KMS-11 (cell line): ENCODE measurements at regions not wholly inside any gene's neighbourhood (a gene's known extent, or its start where the extent isn't known, plus 50 kb on each side); places are given as distances from the start of the nearest gene placed in this dataset.

Source experiments
- H2AFZ ChIP-seq: fragments of 200-600 bp; sonication (generic); 2 replicates; pipeline ENCODE4 v1.6.1; 2016; ENCODE audit warnings: antibody characterized with exemption, mixed run types, low read depth
- H3K27ac ChIP-seq: fragments of 200-600 bp; sonication (generic); 2 replicates; pipeline ENCODE4 v1.6.1; 2016; ENCODE audit warnings: mild to moderate bottlenecking, mixed run types
- H3K27me3 ChIP-seq: fragments of 200-600 bp; sonication (generic); 2 replicates; pipeline ENCODE4 v1.6.1; 2017; ENCODE audit warnings: mild to moderate bottlenecking, low read depth, mixed run types, moderate library complexity; ENCODE audit not compliant: insufficient read depth
- H3K36me3 ChIP-seq: fragments of 200-600 bp; sonication (generic); 2 replicates; pipeline ENCODE4 v1.6.1; 2017; ENCODE audit warnings: mild to moderate bottlenecking, mixed run types; ENCODE audit not compliant: insufficient read depth
- H3K4me1 ChIP-seq: fragments of 200-600 bp; sonication (generic); 2 replicates; pipeline ENCODE4 v1.6.1; 2016; ENCODE audit warnings: mild to moderate bottlenecking, low read depth, mixed run types; ENCODE audit not compliant: poor library complexity, severe bottlenecking
- H3K4me2 ChIP-seq: fragments of 200-600 bp; sonication (generic); 2 replicates; pipeline ENCODE4 v1.7.0; 2016; ENCODE audit warnings: mild to moderate bottlenecking, mixed run types
- H3K4me3 ChIP-seq: fragments of 200-600 bp; sonication (generic); IDR thresholded peaks from 2 replicates; pipeline ENCODE4 v1.6.1; 2017; ENCODE audit warnings: low read depth, low read length, mixed read lengths; ENCODE audit not compliant: insufficient read depth
- H3K79me2 ChIP-seq: fragments of 200-600 bp; sonication (generic); 2 replicates; pipeline ENCODE4 v1.6.1; 2016; ENCODE audit warnings: low read depth, mixed run types; ENCODE audit not compliant: insufficient read depth
- H3K9ac ChIP-seq: fragments of 200-600 bp; sonication (generic); 2 replicates; pipeline ENCODE4 v1.6.1; 2016; ENCODE audit warnings: mild to moderate bottlenecking, mixed run types
- H4K20me1 ChIP-seq: fragments of 200-600 bp; sonication (generic); 2 replicates; pipeline ENCODE4 v1.6.1; 2016; ENCODE audit warnings: mild to moderate bottlenecking, mixed run types; ENCODE audit not compliant: insufficient read depth
- CTCF ChIP-seq: fragments of 200-600 bp; sonication (generic); conservative IDR thresholded peaks from 2 replicates; pipeline ENCODE4 v1.6.1; 2017; ENCODE audit warnings: low read depth, mild to moderate bottlenecking, antibody characterized with exemption, low read length, moderate library complexity, mixed read lengths

- Histone ChIP-seq H3K27me3 (no peaks in the 10 kb centered on the region), H3K4me1 (peaks cover 34% of the 10 kb centered on the region)
These were observed 362.4 kb upstream of the ZNF32 start for GRCh38 chr10:44010873-44011602.

GRCh38 chr10:44009891-44010632, 361.4 kb upstream of the ZNF32 start:
- no peak overlapping the region for H3K4me3 ChIP-seq
- no peaks in the 10 kb centered on the region for H3K36me3 ChIP-seq
- H3K9ac ChIP-seq: peak overlapping the region; percentile 17; the same call in 1 of the 2 replicates
- no peaks in the 10 kb centered on the region for H3K79me2 ChIP-seq
- H4K20me1 ChIP-seq: no peaks in the 10 kb centered on the region
- TF ChIP-seq CTCF: no peak
- H3K4me1 ChIP-seq: peaks cover 34% of the 10 kb centered on the region
- H2AFZ ChIP-seq: no peak overlapping the region; the same call in 1 of the 2 replicates
- no peak overlapping the region for H3K4me2 ChIP-seq
- no peaks in the 10 kb centered on the region for H3K27me3 ChIP-seq
- peak overlapping the region; percentile 57; the same call in 1 of the 2 replicates for H3K27ac ChIP-seq

More at GRCh38 chr10:44010873-44011602, 362.4 kb upstream of the ZNF32 start:
- H3K27ac ChIP-seq: peak overlapping the region; percentile 57
- H3K4me3 ChIP-seq: no peak overlapping the region
- no peaks in the 10 kb centered on the region for H3K36me3 ChIP-seq
- H3K4me2 ChIP-seq: peak overlapping the region; percentile 33
- TF ChIP-seq CTCF: no peak
- no peaks in the 10 kb centered on the region for H4K20me1 ChIP-seq
- no peaks in the 10 kb centered on the region for H3K79me2 ChIP-seq
- peak overlapping the region; percentile 11; the same call in 1 of the 2 replicates for H2AFZ ChIP-seq
- H3K9ac ChIP-seq: peak overlapping the region; percentile 17; the same call in 1 of the 2 replicates

- H3K4me3 ChIP-seq: no peak overlapping the region
- H3K9ac ChIP-seq: no peak overlapping the region; the same call in 1 of the 2 replicates
- H3K36me3 ChIP-seq: no peaks in the 10 kb centered on the region
- H3K4me1 ChIP-seq: peaks cover 34% of the 10 kb centered on the region
- peak overlapping the region; percentile 39; the same call in 1 of the 2 replicates for H2AFZ ChIP-seq
- no peaks in the 10 kb centered on the region for H3K79me2 ChIP-seq
- peak overlapping the region; percentile 35 for H3K27ac ChIP-seq
- TF ChIP-seq CTCF: no peak
- no peaks in the 10 kb centered on the region for H4K20me1 ChIP-seq
- H3K4me2 ChIP-seq: 0 out of 2 replicates have a peak overlapping the region, but pooled peaks have one; percentile 18
- no peaks in the 10 kb centered on the region for H3K27me3 ChIP-seq
These were observed 360.4 kb upstream of the ZNF32 start for GRCh38 chr10:44008917-44009709.

- peaks cover 34% of the 10 kb centered on the region for H3K4me1 ChIP-seq
- TF ChIP-seq CTCF: no peak
- H4K20me1 ChIP-seq: no peaks in the 10 kb centered on the region
- H3K4me2 ChIP-seq: peak overlapping the region; percentile 18; the same call in 1 of the 2 replicates
- H3K4me3 ChIP-seq: no peak overlapping the region
- H3K79me2 ChIP-seq: no peaks in the 10 kb centered on the region
- H3K9ac ChIP-seq: peak overlapping the region; percentile 7; the same call in 1 of the 2 replicates
- no peaks in the 10 kb centered on the region for H3K36me3 ChIP-seq
- H3K27me3 ChIP-seq: no peaks in the 10 kb centered on the region
- H2AFZ ChIP-seq: peak overlapping the region; percentile 39; the same call in 1 of the 2 replicates
- H3K27ac ChIP-seq: peak overlapping the region; percentile 35
These were observed 359.7 kb upstream of the ZNF32 start for GRCh38 chr10:44008270-44008916.
